PC-3 (cell line): ENCODE measurements at regions not wholly inside any gene's neighbourhood (a gene's known extent, or its start where the extent isn't known, plus 50 kb on each side); places are given as distances from the start of the nearest gene placed in this dataset.

Experiments
- ATAC-seq: fragments of 200-7000 bp; cut with Tn5 transposase; 2 replicates; pipeline ENCODE4 v1.9.1; 2020; ENCODE audit warnings: mild to moderate bottlenecking, moderate library complexity
- BruUV-seq: library from RNA; stranded (reverse); fragments of 400-500 nt; replicated peaks from 2 replicates; lab custom pipeline; 2021; lab: Mats Ljungman, UMichigan
- CTCF ChIA-PET: fragments of 300-600 bp; sonication (Branson Sonifier 250); formaldehyde crosslinking; loops from one replicate; lab custom pipeline; 2022; ENCODE audit warnings: antibody characterized with exemption; lab: Charles Lee
- POLR2A ChIA-PET: fragments of 300-600 bp; sonication (Branson Sonifier 250); formaldehyde crosslinking; loops from one replicate; lab custom pipeline; 2022; ENCODE audit warnings: antibody characterized with exemption; ENCODE audit not compliant: unreplicated experiment; lab: Charles Lee
- DNase-seq: peaks from one replicate; pipeline ENCODE4 v3.0.0-alpha.2; 2015
- H2AFZ ChIP-seq: fragments of 300-600 bp; sonication (generic); 2 replicates; pipeline ENCODE4 v1.6.0; 2016; ENCODE audit warnings: antibody characterized with exemption, low read length
- H3F3A ChIP-seq: fragments of 300-600 bp; sonication (generic); one replicate; pipeline ENCODE4 v1.6.0; 2017; ENCODE audit warnings: antibody characterized with exemption, low read length, control low read depth, mild to moderate bottlenecking; ENCODE audit not compliant: unreplicated experiment
- H3K27ac ChIP-seq: fragments of 300-600 bp; sonication (generic); 2 replicates; pipeline ENCODE4 v1.5.1; 2016; ENCODE audit warnings: mild to moderate bottlenecking, low read length
- H3K27me3 ChIP-seq: fragments of 300-600 bp; sonication (generic); 2 replicates; pipeline ENCODE4 v1.6.1; 2016; ENCODE audit warnings: low read length, mixed read lengths
- H3K36me3 ChIP-seq: fragments of 300-600 bp; sonication (generic); 2 replicates; pipeline ENCODE4 v1.6.1; 2016; ENCODE audit warnings: low read depth, mixed run types, low read length, mixed read lengths
- H3K4me1 ChIP-seq: fragments of 300-600 bp; sonication (generic); 2 replicates; pipeline ENCODE4 v1.5.1; 2016; ENCODE audit warnings: low read length; ENCODE audit not compliant: insufficient read depth
- H3K4me2 ChIP-seq: fragments of 300-600 bp; sonication (generic); 2 replicates; pipeline ENCODE4 v1.6.0; 2016; ENCODE audit warnings: low read length
- H3K4me3 ChIP-seq: fragments of 300-600 bp; sonication (generic); 2 replicates; pipeline ENCODE4 v1.5.1; 2016; ENCODE audit warnings: mild to moderate bottlenecking, low read length, mixed read lengths
- H3K79me2 ChIP-seq: fragments of 300-600 bp; sonication (generic); 2 replicates; pipeline ENCODE4 v1.6.1; 2017; ENCODE audit warnings: low read length, mixed read lengths
- H3K9ac ChIP-seq: fragments of 300-600 bp; sonication (generic); 2 replicates; pipeline ENCODE4 v1.6.0; 2016; ENCODE audit warnings: mild to moderate bottlenecking, low read length
- H3K9me2 ChIP-seq: fragments of 300-600 bp; sonication (generic); replicated peaks from 2 replicates; pipeline ENCODE4 v1.6.1; 2016; ENCODE audit warnings: mixed run types, low read length, mixed read lengths
- H3K9me3 ChIP-seq: fragments of 300-600 bp; sonication (generic); 2 replicates; pipeline ENCODE4 v1.6.1; 2016; ENCODE audit warnings: low read length, mixed read lengths
- H4K20me1 ChIP-seq: fragments of 300-600 bp; sonication (generic); 2 replicates; pipeline ENCODE4 v1.6.1; 2016; ENCODE audit warnings: low read length, mixed read lengths
- EZH2 ChIP-seq: fragments of 300-600 bp; sonication (generic); IDR thresholded peaks from one replicate; pipeline ENCODE4 v1.6.1; 2017; ENCODE audit warnings: antibody characterized with exemption, mild to moderate bottlenecking, low read length; ENCODE audit not compliant: unreplicated experiment
- EZH2phosphoT487 ChIP-seq: fragments of 300-600 bp; sonication (generic); IDR thresholded peaks from 2 replicates; pipeline ENCODE4 v1.6.1; 2018; ENCODE audit warnings: mild to moderate bottlenecking, antibody characterized with exemption, low read length, borderline replicate concordance
- intact Hi-C: fragments of 100-400 bp; cut with micrococcal nuclease; formaldehyde crosslinking; loops from 2 replicates; pipeline ENCODE4 v1.9.0; 2023
- TF ChIP-seq, protein P1 (sequence below): fragments of 300-600 bp; sonication (generic); conservative IDR thresholded peaks from 2 replicates; pipeline ENCODE4 v1.5.1; 2017; ENCODE audit warnings: antibody characterized with exemption, low read depth, mild to moderate bottlenecking, low read length

- POLR2A ChIA-PET: no interaction called here
- no peak for DNase-seq
- no peak overlapping the region for H3K4me2 ChIP-seq
Measured at GRCh38 chr4:28176942-28177341, 1316.3 kb downstream of the STIM2 start.

DNA sequence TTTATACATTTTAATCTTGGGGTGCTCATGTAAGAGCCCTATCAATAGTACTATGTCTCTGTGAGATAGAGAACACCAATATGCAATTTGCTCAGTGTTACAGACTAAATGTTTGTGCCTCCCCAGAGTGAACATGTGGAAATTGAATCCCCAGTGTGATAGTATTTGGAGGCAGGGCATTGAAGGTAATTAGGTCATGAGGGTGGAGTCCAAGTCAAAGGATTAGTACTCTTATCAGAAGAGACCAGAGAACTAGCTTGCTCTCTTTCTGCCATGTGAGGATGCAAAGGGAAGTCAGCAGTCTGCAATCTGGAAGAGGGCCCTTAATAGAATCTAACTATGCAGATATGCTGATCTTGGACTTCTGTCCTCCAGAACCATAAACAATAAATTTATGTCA is 1317.0 kb downstream of the STIM2 start:
- BruUV-seq: no TSS peak
- H4K20me1 ChIP-seq: no peaks in the 10 kb centered on the region
- intact Hi-C loops: no loop called here
- 0 out of 2 replicates have a peak, but pooled peaks cover 6% of the 10 kb centered on the region for H3K4me1 ChIP-seq
- no peak overlapping the region for H3K27ac ChIP-seq
- no peak for ATAC-seq
- H3K9me2 ChIP-seq: no peaks in the 10 kb centered on the region
- CTCF ChIA-PET: no interaction called here
- H3K9me3 ChIP-seq: no peaks in the 10 kb centered on the region
- H3K36me3 ChIP-seq: no peaks in the 10 kb centered on the region
- H3F3A ChIP-seq: no peaks in the 10 kb centered on the region
- H3K79me2 ChIP-seq: no peaks in the 10 kb centered on the region
- TF ChIP-seq, protein P1, sequence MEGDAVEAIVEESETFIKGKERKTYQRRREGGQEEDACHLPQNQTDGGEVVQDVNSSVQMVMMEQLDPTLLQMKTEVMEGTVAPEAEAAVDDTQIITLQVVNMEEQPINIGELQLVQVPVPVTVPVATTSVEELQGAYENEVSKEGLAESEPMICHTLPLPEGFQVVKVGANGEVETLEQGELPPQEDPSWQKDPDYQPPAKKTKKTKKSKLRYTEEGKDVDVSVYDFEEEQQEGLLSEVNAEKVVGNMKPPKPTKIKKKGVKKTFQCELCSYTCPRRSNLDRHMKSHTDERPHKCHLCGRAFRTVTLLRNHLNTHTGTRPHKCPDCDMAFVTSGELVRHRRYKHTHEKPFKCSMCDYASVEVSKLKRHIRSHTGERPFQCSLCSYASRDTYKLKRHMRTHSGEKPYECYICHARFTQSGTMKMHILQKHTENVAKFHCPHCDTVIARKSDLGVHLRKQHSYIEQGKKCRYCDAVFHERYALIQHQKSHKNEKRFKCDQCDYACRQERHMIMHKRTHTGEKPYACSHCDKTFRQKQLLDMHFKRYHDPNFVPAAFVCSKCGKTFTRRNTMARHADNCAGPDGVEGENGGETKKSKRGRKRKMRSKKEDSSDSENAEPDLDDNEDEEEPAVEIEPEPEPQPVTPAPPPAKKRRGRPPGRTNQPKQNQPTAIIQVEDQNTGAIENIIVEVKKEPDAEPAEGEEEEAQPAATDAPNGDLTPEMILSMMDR: no peak
- TF ChIP-seq EZH2phosphoT487 (no peak), EZH2 (no peak)
- no peak overlapping the region for H3K4me3 ChIP-seq
- no peak overlapping the region for H2AFZ ChIP-seq
- no peaks in the 10 kb centered on the region for H3K27me3 ChIP-seq
- POLR2A ChIA-PET: no interaction called here
- no peak overlapping the region for H3K4me2 ChIP-seq
- H3K9ac ChIP-seq: no peak overlapping the region
- no peak for DNase-seq

More at GRCh38 chr4:28176942-28177341, 1316.3 kb downstream of the STIM2 start:
- no peaks in the 10 kb centered on the region for H4K20me1 ChIP-seq
- no peak overlapping the region; the same call in 1 of the 2 replicates for H2AFZ ChIP-seq
- no peaks in the 10 kb centered on the region for H3F3A ChIP-seq
- no peak for ATAC-seq
- CTCF ChIA-PET: no interaction called here
- 0 out of 2 replicates have a peak, but pooled peaks cover 6% of the 10 kb centered on the region for H3K4me1 ChIP-seq
- no TSS peak for BruUV-seq
- intact Hi-C loops: no loop called here
- no peaks in the 10 kb centered on the region for H3K9me2 ChIP-seq
- H3K27ac ChIP-seq: no peak overlapping the region
- TF ChIP-seq EZH2phosphoT487 (no peak), EZH2 (no peak)
- TF ChIP-seq, protein P1: no peak
- H3K79me2 ChIP-seq: no peaks in the 10 kb centered on the region
- H3K27me3 ChIP-seq: no peaks in the 10 kb centered on the region
- H3K9me3 ChIP-seq: no peaks in the 10 kb centered on the region
- H3K9ac ChIP-seq: no peak overlapping the region
- no peak overlapping the region for H3K4me3 ChIP-seq
- no peaks in the 10 kb centered on the region for H3K36me3 ChIP-seq

GRCh38 chr4:28179126-28179525 is 1318.5 kb downstream of the STIM2 start:
- no peak overlapping the region for H3K27ac ChIP-seq
- H3K4me2 ChIP-seq: no peak overlapping the region
- no peak for TF ChIP-seq EZH2
- no peaks in the 10 kb centered on the region for H3K27me3 ChIP-seq
- DNase-seq: peak; percentile 3
- no peaks in the 10 kb centered on the region for H3K9me2 ChIP-seq
- H3K36me3 ChIP-seq: no peaks in the 10 kb centered on the region
- H3F3A ChIP-seq: no peaks in the 10 kb centered on the region
- POLR2A ChIA-PET: no interaction called here
- no peaks in the 10 kb centered on the region for H4K20me1 ChIP-seq
- no peaks in the 10 kb centered on the region for H3K79me2 ChIP-seq
- no TSS peak for BruUV-seq
- intact Hi-C loops: no loop called here
- H2AFZ ChIP-seq: no peak overlapping the region
- no peak overlapping the region for H3K9ac ChIP-seq
- CTCF ChIA-PET: no interaction called here
- no peak for ATAC-seq
- H3K4me1 ChIP-seq: 0 out of 2 replicates have a peak, but pooled peaks cover 6% of the 10 kb centered on the region
- no peak overlapping the region for H3K4me3 ChIP-seq
- no peaks in the 10 kb centered on the region for H3K9me3 ChIP-seq
